GM10248 (cell line): ENCODE measurements at regions not wholly inside any gene's neighbourhood (a gene's known extent, or its start where the extent isn't known, plus 50 kb on each side); places are given as distances from the start of the nearest gene placed in this dataset.

Source experiments
- CTCF ChIA-PET: fragments of 300-600 bp; sonication (Branson Sonifier 250); formaldehyde crosslinking; extraction: SDS; loops from one replicate; lab custom pipeline; 2021; ENCODE audit warnings: antibody characterized with exemption; lab: Yijun Ruan, JAX
- POLR2A ChIA-PET: fragments of 350-650 bp; sonication (Branson Sonifier 250); formaldehyde crosslinking; extraction: SDS; loops from one replicate; lab custom pipeline; 2020; ENCODE audit warnings: antibody characterized with exemption; lab: Yijun Ruan, JAX
- DNase-seq: peaks from one replicate; pipeline ENCODE4 v3.0.0; 2012; ENCODE audit errors: extremely low spot score
- CTCF ChIP-seq: IDR thresholded peaks from 2 replicates; pipeline ENCODE4 v1.5.1; 2012; ENCODE audit warnings: mild to moderate bottlenecking, low read depth; ENCODE audit errors: extremely low read depth, missing control alignments, control extremely low read depth

DNA sequence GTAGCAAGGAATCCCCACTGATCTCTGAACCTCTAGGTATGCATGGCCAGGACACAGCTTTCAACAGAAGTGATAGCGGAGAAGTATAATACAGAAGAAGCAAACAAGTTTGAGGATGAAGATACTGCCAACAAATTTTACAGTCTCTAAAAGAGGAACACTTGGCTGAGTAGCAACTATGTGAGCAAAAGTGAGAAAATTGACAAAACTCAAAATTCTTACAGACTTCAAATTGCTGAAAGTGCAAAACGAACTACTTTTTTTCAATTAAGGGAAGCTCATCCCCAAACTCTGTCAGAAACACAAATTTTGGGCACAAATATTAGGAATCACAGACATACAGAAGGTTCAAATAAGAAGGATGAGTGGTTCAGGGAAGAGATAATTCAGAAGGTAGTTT is 1324.6 kb downstream of the LRFN5 start:
- TF ChIP-seq CTCF, result no peak
- CTCF ChIA-PET, result no interaction called here

GRCh38 chr14:42929806-42930480 is 1323.3 kb downstream of the LRFN5 start:
- no peak for TF ChIP-seq CTCF
- ChIA-PET CTCF (no interaction called here), POLR2A (no interaction called here)
- DNase-seq, result no peak

More for the DNA sequence above, 1324.6 kb downstream of the LRFN5 start:
- POLR2A ChIA-PET, result no interaction called here
- DNase-seq, result no peak

DNA sequence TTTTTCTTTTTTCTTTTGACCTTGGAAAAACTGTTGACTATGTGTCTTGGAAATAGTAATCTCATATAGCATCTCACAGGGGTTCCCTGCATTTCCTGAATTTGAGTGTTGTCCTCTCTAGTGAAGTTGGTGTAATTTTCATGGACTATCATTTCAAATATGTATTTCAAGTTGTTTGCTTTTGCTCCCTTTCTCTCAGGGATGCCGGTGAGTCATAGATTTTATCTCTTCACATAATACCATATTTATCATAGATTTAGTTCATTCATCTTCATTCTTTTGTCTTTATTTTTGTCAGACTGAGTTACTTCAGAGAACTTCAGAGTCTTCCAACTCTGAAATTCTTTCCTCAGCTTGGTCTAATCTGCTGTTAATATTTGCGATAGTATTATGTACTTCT is 1320.6 kb downstream of the LRFN5 start:
- CTCF ChIA-PET, result no interaction called here
- no peak for DNase-seq

DNA sequence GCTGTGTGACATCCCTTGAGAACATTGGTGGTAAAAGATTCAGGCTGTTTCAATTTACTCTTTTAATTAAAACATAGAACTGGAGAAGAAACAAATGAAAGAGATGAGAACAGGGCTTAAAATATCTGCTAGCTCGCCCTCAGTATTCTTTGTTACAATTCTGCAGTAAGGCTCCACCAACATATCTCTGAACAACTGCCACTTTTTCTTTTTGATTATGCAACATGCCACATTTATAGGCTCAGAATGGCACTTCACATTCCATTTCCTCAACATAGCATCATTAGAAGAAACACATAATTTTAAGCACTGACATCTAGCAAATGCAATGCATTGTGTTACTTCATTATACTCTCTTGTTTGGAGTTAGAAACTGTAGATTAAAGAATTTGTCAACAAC is 1315.2 kb downstream of the LRFN5 start:
- no peak for TF ChIP-seq CTCF
- CTCF ChIA-PET, result no interaction called here
- no peak for DNase-seq
- POLR2A ChIA-PET, result no interaction called here

More for the DNA sequence above, 1320.6 kb downstream of the LRFN5 start:
- no peak for TF ChIP-seq CTCF
- POLR2A ChIA-PET, result no interaction called here

DNA sequence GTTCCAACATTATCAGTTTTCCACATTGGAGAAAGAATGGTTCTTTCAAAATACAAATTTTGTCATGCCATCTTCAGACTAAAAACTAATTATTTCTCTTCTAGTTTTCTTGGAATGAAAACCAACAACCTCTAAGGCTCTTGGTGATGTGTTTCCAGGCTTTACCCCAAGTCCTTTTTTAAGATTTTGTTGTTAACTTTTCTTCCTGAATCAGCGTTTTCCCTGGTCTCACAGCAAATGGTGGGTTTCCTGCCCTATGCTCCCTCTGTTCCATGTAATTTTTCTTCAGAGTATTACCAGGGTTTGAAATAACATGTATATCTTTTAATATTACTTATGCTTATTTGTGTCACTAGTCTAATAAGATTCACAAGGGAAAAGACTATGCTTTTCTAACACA is 1311.9 kb downstream of the LRFN5 start:
- no peak for TF ChIP-seq CTCF
- POLR2A ChIA-PET, result no interaction called here
- CTCF ChIA-PET, result no interaction called here
- no peak for DNase-seq

- POLR2A ChIA-PET, result no interaction called here
- CTCF ChIA-PET, result interaction anchor here (0.8 to 1.2 kb wide), 2 partner anchors 11 to 65 kb away, joined by 3 to 4 read pairs; no protein-coding TSS in a partner anchor
- TF ChIP-seq CTCF, result no peak
- DNase-seq, result no peak
Observed at GRCh38 chr14:42911642-42912041, 1305.0 kb downstream of the LRFN5 start.

GRCh38 chr14:42909659-42910058 is 1303.0 kb downstream of the LRFN5 start:
- CTCF ChIA-PET, result no interaction called here
- POLR2A ChIA-PET, result no interaction called here
- no peak for TF ChIP-seq CTCF
- DNase-seq, result no peak
